ENCODE measurements at regions not wholly inside any gene's neighbourhood (a gene's known extent, or its start where the extent isn't known, plus 50 kb on each side); places are given as distances from the start of the nearest gene placed in this dataset.

DNA sequence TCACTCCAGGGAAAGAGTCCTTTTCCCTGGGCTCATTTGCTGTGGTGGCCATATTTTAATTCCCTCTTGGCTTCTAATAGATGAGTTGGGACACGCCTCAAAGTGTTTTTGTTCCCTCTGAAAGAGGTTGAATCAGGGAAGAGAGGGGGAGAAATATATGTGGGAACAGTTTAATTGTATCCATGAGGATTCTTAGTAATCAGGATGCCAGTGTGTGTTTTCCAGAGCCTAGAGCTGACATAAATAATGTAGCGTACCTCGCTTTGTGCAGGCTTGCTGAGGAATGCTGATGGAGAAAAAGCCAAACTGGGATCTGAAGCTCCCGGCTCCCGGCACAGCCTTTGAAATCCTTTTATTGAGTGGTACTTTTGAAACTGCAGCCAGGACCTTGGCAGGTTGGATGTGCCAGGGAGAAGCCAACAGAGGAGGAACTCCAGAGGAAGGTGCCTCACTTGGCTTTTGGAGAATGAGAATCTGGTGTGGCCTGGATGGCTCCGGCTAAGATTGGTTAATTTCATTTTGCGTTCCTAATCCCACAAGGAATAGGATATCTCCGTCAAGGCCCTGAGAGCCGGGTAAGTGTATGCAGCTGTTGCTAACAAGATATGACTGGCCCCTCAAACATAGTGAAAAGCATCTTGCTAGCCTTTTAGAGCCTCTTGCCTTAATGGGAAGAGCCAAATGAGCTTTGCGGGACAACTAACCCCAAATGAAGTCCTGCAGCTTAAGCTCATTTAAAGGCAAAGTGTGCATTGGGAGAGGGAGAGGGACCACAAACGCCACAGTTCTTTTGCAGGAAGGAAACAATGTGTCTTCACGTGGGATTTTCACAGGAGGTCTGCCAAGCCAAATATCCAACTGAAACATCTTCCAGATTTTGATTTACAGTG lies 471.1 kb upstream of the WWC1 start:
- DNase-seq (ENCODE audit: extremely low spot score): no peak
- TF ChIP-seq, protein P1, sequence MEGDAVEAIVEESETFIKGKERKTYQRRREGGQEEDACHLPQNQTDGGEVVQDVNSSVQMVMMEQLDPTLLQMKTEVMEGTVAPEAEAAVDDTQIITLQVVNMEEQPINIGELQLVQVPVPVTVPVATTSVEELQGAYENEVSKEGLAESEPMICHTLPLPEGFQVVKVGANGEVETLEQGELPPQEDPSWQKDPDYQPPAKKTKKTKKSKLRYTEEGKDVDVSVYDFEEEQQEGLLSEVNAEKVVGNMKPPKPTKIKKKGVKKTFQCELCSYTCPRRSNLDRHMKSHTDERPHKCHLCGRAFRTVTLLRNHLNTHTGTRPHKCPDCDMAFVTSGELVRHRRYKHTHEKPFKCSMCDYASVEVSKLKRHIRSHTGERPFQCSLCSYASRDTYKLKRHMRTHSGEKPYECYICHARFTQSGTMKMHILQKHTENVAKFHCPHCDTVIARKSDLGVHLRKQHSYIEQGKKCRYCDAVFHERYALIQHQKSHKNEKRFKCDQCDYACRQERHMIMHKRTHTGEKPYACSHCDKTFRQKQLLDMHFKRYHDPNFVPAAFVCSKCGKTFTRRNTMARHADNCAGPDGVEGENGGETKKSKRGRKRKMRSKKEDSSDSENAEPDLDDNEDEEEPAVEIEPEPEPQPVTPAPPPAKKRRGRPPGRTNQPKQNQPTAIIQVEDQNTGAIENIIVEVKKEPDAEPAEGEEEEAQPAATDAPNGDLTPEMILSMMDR (IDR thresholded peaks at IDR 0.05; ENCODE audit: control extremely low read depth, extremely low read depth, low read depth, missing control alignments): no peak
- CTCF ChIA-PET: no interaction called here
- POLR2A ChIA-PET: no interaction called here

DNA sequence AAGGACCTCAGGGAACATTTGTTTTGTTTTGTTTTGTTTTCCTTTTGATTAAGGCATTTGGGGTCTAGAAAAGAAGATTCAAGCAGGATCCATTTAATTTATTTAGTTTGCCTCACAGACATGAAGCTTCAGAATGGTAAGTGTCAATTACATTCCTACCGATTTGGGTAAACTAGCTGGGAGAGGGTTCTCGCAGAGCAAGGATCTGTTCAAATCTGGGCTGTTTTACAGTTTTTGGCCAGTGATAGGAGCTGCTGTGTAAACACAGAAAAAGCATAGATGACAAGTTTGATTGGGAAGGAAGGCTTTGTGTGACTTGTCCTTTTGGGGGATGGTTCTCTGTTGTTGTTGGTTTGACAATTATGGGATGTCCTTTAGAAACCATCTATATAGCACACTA lies 470.3 kb upstream of the WWC1 start:
- no peak for DNase-seq (ENCODE audit: extremely low spot score)
- CTCF ChIA-PET: no interaction called here
- TF ChIP-seq, protein P1 (IDR thresholded peaks at IDR 0.05; ENCODE audit: control extremely low read depth, extremely low read depth, low read depth, missing control alignments): no peak
- POLR2A ChIA-PET: no interaction called here

DNA sequence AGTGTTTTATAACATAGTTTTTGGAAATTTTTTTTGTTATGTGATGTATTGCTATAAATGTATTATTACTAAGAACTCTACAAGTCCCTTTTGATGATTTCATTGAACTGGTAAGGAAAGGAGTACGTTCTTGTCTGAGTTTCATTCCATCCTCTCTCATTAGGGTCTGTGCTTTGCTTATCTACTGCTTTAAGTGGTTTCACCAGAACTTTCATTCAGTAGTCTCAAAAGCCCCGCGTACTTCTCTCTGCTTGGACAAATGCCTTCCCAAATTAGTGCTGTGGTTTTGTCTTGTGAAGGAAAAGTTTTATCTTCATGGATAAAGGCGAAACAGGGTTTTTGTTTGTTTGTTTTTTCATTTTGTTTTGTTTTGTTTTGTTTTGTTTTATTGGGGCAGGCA lies 469.8 kb upstream of the WWC1 start:
- DNase-seq (ENCODE audit: extremely low spot score): no peak
- ChIA-PET CTCF (no interaction called here), POLR2A (no interaction called here)
- TF ChIP-seq, protein P1 (IDR thresholded peaks at IDR 0.05; ENCODE audit: control extremely low read depth, extremely low read depth, low read depth, missing control alignments): no peak

DNA sequence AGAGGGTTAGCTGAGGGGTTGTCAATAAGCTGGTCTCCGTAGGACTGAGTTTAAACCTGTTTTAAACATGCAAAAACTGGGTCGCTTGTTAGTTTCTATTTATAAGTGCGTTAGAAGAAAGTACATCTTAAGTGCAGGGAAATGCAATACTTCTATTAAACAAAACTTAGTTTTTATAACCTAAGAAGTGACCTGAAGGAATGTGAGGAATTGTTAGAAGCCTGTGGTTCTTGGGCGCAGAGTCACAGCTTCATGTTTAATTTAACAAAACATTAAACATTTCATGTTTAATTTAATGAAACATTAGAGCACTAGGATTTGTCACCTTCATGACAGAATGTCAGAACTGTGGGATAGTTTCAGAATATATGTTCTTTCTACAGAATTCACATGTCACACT lies 469.2 kb upstream of the WWC1 start:
- DNase-seq (ENCODE audit: extremely low spot score): no peak
- POLR2A ChIA-PET: no interaction called here
- CTCF ChIA-PET: no interaction called here
- TF ChIP-seq, protein P1 (IDR thresholded peaks at IDR 0.05; ENCODE audit: control extremely low read depth, extremely low read depth, low read depth, missing control alignments): no peak

DNA sequence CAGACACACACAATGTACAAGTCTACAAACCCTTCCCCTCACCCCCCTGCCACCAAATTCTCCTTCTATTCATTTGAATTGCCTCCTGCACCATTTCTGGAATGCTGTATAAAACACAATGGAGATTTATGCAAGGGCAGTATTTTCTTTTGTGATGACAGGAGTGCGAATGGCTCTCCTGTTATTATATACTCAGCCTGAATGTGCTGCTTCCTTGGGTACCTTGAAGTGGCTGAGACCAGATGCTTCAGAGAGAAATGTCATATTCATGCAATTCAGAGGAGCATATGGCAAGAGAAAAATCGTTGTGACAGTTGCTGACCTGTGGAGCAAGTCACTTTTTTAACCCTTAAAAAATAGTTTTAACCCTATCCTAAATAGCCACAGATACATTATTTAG lies 468.0 kb upstream of the WWC1 start:
- no peak for DNase-seq (ENCODE audit: extremely low spot score)
- TF ChIP-seq, protein P1 (IDR thresholded peaks at IDR 0.05; ENCODE audit: control extremely low read depth, extremely low read depth, low read depth, missing control alignments): no peak
- ChIA-PET CTCF (interaction anchor here (1.1 kb wide), 1 partner anchor 26 kb away, joined by 3 read pairs; no protein-coding TSS in a partner anchor), POLR2A (no interaction called here)

DNA sequence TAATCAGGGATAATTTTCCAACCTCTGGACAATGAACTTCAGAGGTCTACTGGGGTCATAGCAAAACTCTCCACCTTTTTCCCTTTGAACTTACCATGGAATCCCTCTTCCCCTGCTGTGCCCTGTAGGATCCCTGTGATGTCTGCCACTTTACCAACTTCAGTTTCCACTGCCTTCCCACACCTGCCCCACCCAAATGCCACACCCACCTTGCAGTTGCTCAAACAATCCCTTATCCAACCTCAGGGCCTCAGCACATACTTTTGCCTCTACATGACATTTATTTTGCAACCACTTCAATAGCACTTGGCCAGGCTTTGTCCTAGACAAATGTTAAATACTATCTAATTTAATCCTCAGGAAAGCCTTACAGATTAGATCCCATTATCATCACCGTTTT lies 463.7 kb upstream of the WWC1 start:
- TF ChIP-seq, protein P1 (IDR thresholded peaks at IDR 0.05; ENCODE audit: control extremely low read depth, extremely low read depth, low read depth, missing control alignments): no peak
- CTCF ChIA-PET: no interaction called here
- POLR2A ChIA-PET: no interaction called here
- no peak for DNase-seq (ENCODE audit: extremely low spot score)

Measured in GM10248 (cell line).